IMR-90 (cell line): ENCODE measurements at regions not wholly inside any gene's neighbourhood (a gene's known extent, or its start where the extent isn't known, plus 50 kb on each side); places are given as distances from the start of the nearest gene placed in this dataset.

ENCODE experiments used
- ATAC-seq: fragments of 200-7000 bp; cut with Tn5 transposase; 2 replicates; pipeline ENCODE4 v1.9.1; 2020; ENCODE audit warnings: low read depth, mild to moderate bottlenecking, moderate library complexity
- BruUV-seq: library from RNA; stranded (reverse); fragments of 400-500 nt; replicated peaks from 2 replicates; lab custom pipeline; 2021; lab: Mats Ljungman, UMichigan
- CTCF ChIA-PET: fragments of 300-600 bp; formaldehyde crosslinking; extraction: SDS; loops from one replicate; lab custom pipeline; 2021; ENCODE audit warnings: antibody characterized with exemption; lab: Yijun Ruan, JAX
- POLR2A ChIA-PET: fragments of 300-600 bp; sonication (Branson Sonifier 250); formaldehyde crosslinking; loops from one replicate; lab custom pipeline; 2022; ENCODE audit warnings: antibody characterized with exemption; ENCODE audit not compliant: unreplicated experiment; lab: Charles Lee
- DNase-seq: peaks from one replicate; pipeline ENCODE4 v3.0.0; 2013
- H2AFZ ChIP-seq: replicated peaks from 2 replicates; pipeline ENCODE3; 2013; ENCODE audit warnings: low read length, mild to moderate bottlenecking; ENCODE audit not compliant: poor library complexity
- H2AK5ac ChIP-seq: 2 replicates; pipeline ENCODE4 v1.6.1; 2013; ENCODE audit warnings: low read depth, low read length, inconsistent platforms
- H2AK9ac ChIP-seq: replicated peaks from 2 replicates; pipeline ENCODE3; 2013; ENCODE audit warnings: mild to moderate bottlenecking, low read depth, low read length, moderate library complexity; ENCODE audit not compliant: poor library complexity
- H2BK120ac ChIP-seq: 2 replicates; pipeline ENCODE4 v1.6.1; 2013; ENCODE audit warnings: low read depth, low read length, inconsistent platforms
- H2BK15ac ChIP-seq: 3 replicates; pipeline ENCODE4 v1.6.1; 2013; ENCODE audit warnings: low read depth, low read length, inconsistent platforms
- H2BK20ac ChIP-seq: 2 replicates; pipeline ENCODE4 v1.6.1; 2013; ENCODE audit warnings: low read depth, mild to moderate bottlenecking, inconsistent platforms, low read length, moderate library complexity
- H2BK5ac ChIP-seq: 2 replicates; pipeline ENCODE4 v1.6.1; 2013; ENCODE audit warnings: mild to moderate bottlenecking, low read depth, low read length, inconsistent platforms; ENCODE audit not compliant: poor library complexity, severe bottlenecking
- H3K14ac ChIP-seq: replicated peaks from 2 replicates; pipeline ENCODE4 v1.6.1; 2013; ENCODE audit warnings: low read depth, low read length, inconsistent platforms
- H3K18ac ChIP-seq: 2 replicates; pipeline ENCODE4 v1.6.1; 2013; ENCODE audit warnings: low read depth, low read length, control low read depth
- H3K23ac ChIP-seq: 2 replicates; pipeline ENCODE4 v1.6.1; 2013; ENCODE audit warnings: low read depth, low read length, inconsistent platforms
- H3K27ac ChIP-seq: 2 replicates; pipeline ENCODE4 v1.5.1; 2013; ENCODE audit warnings: mild to moderate bottlenecking, control low read depth, low read length; ENCODE audit not compliant: insufficient read depth
- H3K27me3 ChIP-seq: 2 replicates; pipeline ENCODE4 v1.6.1; 2013; ENCODE audit warnings: low read length; ENCODE audit not compliant: control insufficient read depth, insufficient read depth
- H3K36me3 ChIP-seq: 2 replicates; pipeline ENCODE4 v1.6.1; 2013; ENCODE audit warnings: low read length, mixed read lengths; ENCODE audit not compliant: control insufficient read depth, insufficient read depth
- H3K4ac ChIP-seq: 2 replicates; pipeline ENCODE4 v1.6.1; 2013; ENCODE audit warnings: low read depth, low read length, inconsistent platforms
- H3K4me1 ChIP-seq: 2 replicates; pipeline ENCODE4 v1.6.1; 2013; ENCODE audit warnings: low read length, mixed read lengths; ENCODE audit not compliant: control insufficient read depth, insufficient read depth
- H3K4me2 ChIP-seq: 2 replicates; pipeline ENCODE4 v1.6.1; 2013; ENCODE audit warnings: low read depth, mild to moderate bottlenecking, control low read depth, low read length, moderate library complexity
- H3K4me3 ChIP-seq: 2 replicates; pipeline ENCODE4 v1.5.1; 2013; ENCODE audit warnings: low read depth, mild to moderate bottlenecking, control low read depth, low read length, moderate library complexity; ENCODE audit not compliant: insufficient read depth
- H3K56ac ChIP-seq: 2 replicates; pipeline ENCODE4 v1.6.1; 2013; ENCODE audit warnings: low read length, inconsistent platforms; ENCODE audit not compliant: insufficient read depth; ENCODE audit errors: extremely low read depth
- H3K79me1 ChIP-seq, 2 experiments: 2 replicates each; pipeline ENCODE4 v1.6.1; 2013; ENCODE audit warnings: low read length in 2 of 2, inconsistent platforms in 1 of 2, low read depth in 1 of 2
- H3K9ac ChIP-seq: 2 replicates; pipeline ENCODE4 v1.6.1; 2013; ENCODE audit warnings: low read depth, low read length, control low read depth
- H3K9me1 ChIP-seq: 2 replicates; pipeline ENCODE4 v1.6.1; 2013; ENCODE audit warnings: low read length, inconsistent platforms; ENCODE audit not compliant: insufficient read depth
- H3K9me3 ChIP-seq: 2 replicates; pipeline ENCODE4 v1.6.1; 2013; ENCODE audit warnings: low read length; ENCODE audit not compliant: control insufficient read depth, insufficient read depth
- H4K20me1 ChIP-seq: 2 replicates; pipeline ENCODE4 v1.6.1; 2013; ENCODE audit warnings: low read length, inconsistent platforms; ENCODE audit not compliant: insufficient read depth
- H4K5ac ChIP-seq: 2 replicates; pipeline ENCODE4 v1.6.1; 2013; ENCODE audit warnings: mild to moderate bottlenecking, low read depth, low read length, control low read depth
- H4K8ac ChIP-seq, 2 experiments: 2 replicates each; pipeline ENCODE4 v1.6.1; 2013; ENCODE audit warnings: low read depth in 2 of 2, low read length in 2 of 2, control low read depth in 1 of 2, inconsistent platforms in 1 of 2
- H4K91ac ChIP-seq: 2 replicates; pipeline ENCODE4 v1.6.1; 2013; ENCODE audit warnings: low read depth, low read length, inconsistent platforms; ENCODE audit not compliant: insufficient read depth
- CEBPB ChIP-seq: IDR thresholded peaks from 2 replicates; pipeline ENCODE4 v1.6.1; 2012; ENCODE audit warnings: low read depth, low read length, improper control_type of control experiment
- CHD1 ChIP-seq: IDR thresholded peaks from 2 replicates; pipeline ENCODE4 v1.6.1; 2012; ENCODE audit warnings: low read depth, low read length, improper control_type of control experiment
- FOS ChIP-seq: fragments of 150-350 bp; IDR thresholded peaks from 2 replicates; pipeline ENCODE4 v1.6.1; 2016; ENCODE audit warnings: low read depth, low read length
- WGBS, 2 experiments: methylation state at CpG; one replicate each; pipeline versions ENCODE4 v1.1.5 to v1.1.7; 2013; ENCODE audit warnings: missing lambda C conversion rate in 2 of 2; ENCODE audit not compliant: insufficient read length in 1 of 2; ENCODE audit errors: extremely low coverage in 2 of 2; 5-methylcytosine and 5-hydroxymethylcytosine counted together
- dilution Hi-C: fragments of 300-500 bp; cut with HindIII; formaldehyde crosslinking; loops from one replicate; pipeline ENCODE4 v1.14.3; 2018; ENCODE audit warnings: low sequenced_read_pairs; ENCODE audit not compliant: unreplicated experiment
- in situ Hi-C: fragments of 300-500 bp; cut with MboI; formaldehyde crosslinking; loops from 3 replicates; pipeline ENCODE4 v1.14.3; 2019; ENCODE audit warnings: low sequenced_read_pairs, inconsistent platforms, mixed read lengths
- intact Hi-C: fragments of 100-400 bp; cut with micrococcal nuclease; formaldehyde crosslinking; loops from 2 replicates; pipeline ENCODE4 v1.10.0; 2022

DNA sequence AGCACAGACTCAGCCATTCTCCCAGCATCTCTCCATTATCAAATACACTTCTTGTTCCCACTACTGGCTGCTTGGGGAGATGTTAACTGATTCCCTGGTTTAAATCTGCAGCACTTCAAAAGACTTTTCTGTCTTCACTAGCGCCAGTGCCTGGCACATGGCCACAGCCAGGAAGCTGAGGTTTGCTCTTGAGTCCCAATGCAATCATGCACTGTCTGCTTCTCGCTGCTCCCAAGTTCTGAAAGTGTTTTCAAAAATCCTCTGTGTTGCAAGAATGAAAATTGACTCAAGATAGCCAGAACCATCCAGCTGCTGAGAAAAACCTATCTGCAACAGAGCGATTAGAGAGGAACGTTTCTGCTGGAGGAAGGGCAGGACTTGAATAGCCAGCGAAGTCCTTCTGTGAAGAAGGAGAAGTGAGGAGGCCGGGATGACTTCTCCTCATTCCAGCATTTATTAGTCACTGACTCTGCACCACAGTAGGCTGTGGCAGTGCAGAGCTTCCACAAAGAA lies 358.4 kb upstream of the NR2F2 start:
- ATAC-seq (peak; percentile 97), DNase-seq (peak; percentile 85)
- CTCF ChIA-PET: interaction anchor here (0.5 kb wide), 1 partner anchor 712 kb away, joined by 3 read pairs; no protein-coding TSS in a partner anchor
- Histone ChIP-seq H2BK15ac (no peak overlapping the region), H2AK5ac (no peak overlapping the region; the same call in 1 of the 2 replicates), H3K4me3 (no peak overlapping the region), H2AFZ (peak overlapping the region; percentile 48), H3K4me1 (peaks cover 4% of the 10 kb centered on the region), H3K23ac (no peak overlapping the region), H3K4me2 (peak overlapping the region; percentile 42), H4K20me1 (no peaks in the 10 kb centered on the region), H2BK120ac (no peak overlapping the region), H3K14ac (no peak overlapping the region), H3K9ac (no peak overlapping the region), H3K18ac (no peak overlapping the region), H2AK9ac (no peak overlapping the region), H3K56ac (no peak overlapping the region), H3K9me3 (no peaks in the 10 kb centered on the region), H3K36me3 (no peaks in the 10 kb centered on the region), H3K4ac (no peak overlapping the region), H3K79me1 (no peaks in the 10 kb centered on the region), H4K8ac (no peak overlapping the region), H4K91ac (no peak overlapping the region), H3K9me1 (no peaks in the 10 kb centered on the region), H3K27me3 (no peaks in the 10 kb centered on the region), H2BK20ac (no peak overlapping the region), H2BK5ac (no peak overlapping the region), H4K5ac (no peak overlapping the region), H3K27ac (no peak overlapping the region)
- no TSS peak for BruUV-seq
- POLR2A ChIA-PET: no interaction called here
- 0% methylated on average over 1 of the region's 6 CpGs; no CpG with 5 or more reads in 1 of the 2 experiments for WGBS, 2 experiments
- in situ Hi-C loops (no loop called here), intact Hi-C loops (loop anchor here (5.0 kb wide), 1 partner anchor 355 kb away; no protein-coding TSS in a partner anchor), dilution Hi-C loops (no loop called here)
- TF ChIP-seq CEBPB (0 out of 2 replicates have a peak, but pooled peaks have one; percentile 0), CHD1 (no peak), FOS (peak; percentile 16; the same call in 1 of the 2 replicates)
